ENCODE measurements at regions not wholly inside any gene's neighbourhood (a gene's known extent, or its start where the extent isn't known, plus 50 kb on each side); places are given as distances from the start of the nearest gene placed in this dataset.

GRCh38 chrX:4118666-4119530 is 405.4 kb upstream of the PRKX start:
- Mint-ChIP-seq H3K4me3 (no peak overlapping the region), H3K27me3 (no peaks in the 10 kb centered on the region), H3K4me1 (ENCODE audit: low read depth) (no peaks in the 10 kb centered on the region), H3K36me3 (ENCODE audit: low read depth) (no peaks in the 10 kb centered on the region), H3K27ac (no peak overlapping the region), H3K9me3 (no peaks in the 10 kb centered on the region)
- POLR2A ChIA-PET: no interaction called here
- no peak for DNase-seq
- intact Hi-C loops (cut with micrococcal nuclease): no loop called here
- CTCF ChIA-PET: no interaction called here
- ATAC-seq: no peak
- no peak for TF ChIP-seq CTCF (IDR thresholded peaks at IDR 0.05)

- no peak for DNase-seq
- no peak overlapping the region for H3K27ac Mint-ChIP-seq
- CTCF ChIA-PET: no interaction called here
- intact Hi-C loops (cut with micrococcal nuclease): no loop called here
- POLR2A ChIA-PET: no interaction called here
- no peak overlapping the region for H3K4me3 Mint-ChIP-seq
- no peak for TF ChIP-seq CTCF (IDR thresholded peaks at IDR 0.05)
- H3K27me3 Mint-ChIP-seq: no peaks in the 10 kb centered on the region
- no peaks in the 10 kb centered on the region for H3K4me1 Mint-ChIP-seq (ENCODE audit: low read depth)
- ATAC-seq: no peak
- no peaks in the 10 kb centered on the region for H3K36me3 Mint-ChIP-seq (ENCODE audit: low read depth)
- no peaks in the 10 kb centered on the region for H3K9me3 Mint-ChIP-seq
These were observed 397.5 kb upstream of the PRKX start for GRCh38 chrX:4110964-4111363.

GRCh38 chrX:4094926-4095325 is 381.5 kb upstream of the PRKX start:
- Mint-ChIP-seq H3K27ac (no peak overlapping the region), H3K36me3 (ENCODE audit: low read depth) (no peaks in the 10 kb centered on the region), H3K4me3 (no peak overlapping the region), H3K27me3 (no peaks in the 10 kb centered on the region), H3K9me3 (no peaks in the 10 kb centered on the region), H3K4me1 (ENCODE audit: low read depth) (no peaks in the 10 kb centered on the region)
- POLR2A ChIA-PET: no interaction called here
- no peak for TF ChIP-seq CTCF (IDR thresholded peaks at IDR 0.05)
- intact Hi-C loops (cut with micrococcal nuclease): no loop called here
- CTCF ChIA-PET: no interaction called here
- no peak for ATAC-seq
- DNase-seq: no peak

- Mint-ChIP-seq H3K27me3 (no peaks in the 10 kb centered on the region), H3K36me3 (ENCODE audit: low read depth) (no peaks in the 10 kb centered on the region), H3K27ac (no peak overlapping the region), H3K9me3 (no peaks in the 10 kb centered on the region), H3K4me1 (ENCODE audit: low read depth) (no peaks in the 10 kb centered on the region), H3K4me3 (no peak overlapping the region)
- ATAC-seq: no peak
- DNase-seq: no peak
- ChIA-PET POLR2A (no interaction called here), CTCF (no interaction called here)
- TF ChIP-seq CTCF (IDR thresholded peaks at IDR 0.05): no peak
- intact Hi-C loops (cut with micrococcal nuclease): no loop called here
These were observed 377.8 kb upstream of the PRKX start for GRCh38 chrX:4091046-4091760.

- TF ChIP-seq CTCF (IDR thresholded peaks at IDR 0.05): no peak
- Mint-ChIP-seq H3K27me3 (no peaks in the 10 kb centered on the region), H3K4me1 (ENCODE audit: low read depth) (no peaks in the 10 kb centered on the region), H3K36me3 (ENCODE audit: low read depth) (no peaks in the 10 kb centered on the region), H3K9me3 (peaks cover 1% of the 10 kb centered on the region), H3K4me3 (no peak overlapping the region), H3K27ac (no peak overlapping the region)
- POLR2A ChIA-PET: no interaction called here
- intact Hi-C loops (cut with micrococcal nuclease): no loop called here
- ATAC-seq: no peak
- CTCF ChIA-PET: no interaction called here
- no peak for DNase-seq
These were observed 346.4 kb upstream of the PRKX start for GRCh38 chrX:4059893-4060292.
